Thyroid gland (tissue), 4 donors: ENCODE measurements at regions not wholly inside any gene's neighbourhood (a gene's known extent, or its start where the extent isn't known, plus 50 kb on each side); places are given as distances from the start of the nearest gene placed in this dataset.

ENCODE experiments used
- DNase-seq, 2 donors: peaks; one replicate each; pipeline ENCODE4 v3.0.0-alpha.2; 2019
- H3K27ac ChIP-seq, 3 donors: fragments of 200-600 bp; sonication (generic); 1 replicate in 2 of 3; 2 replicates in 1 of 3; pipeline ENCODE4 v1.5.1; 2016 to 2019; ENCODE audit warnings: mild to moderate bottlenecking in 1 of 3, moderate library complexity in 1 of 3
- H3K27me3 ChIP-seq: fragments of 200-600 bp; sonication (generic); one replicate; pipeline ENCODE4 v1.5.1; 2019
- H3K36me3 ChIP-seq, 2 donors: fragments of 200-600 bp; sonication (generic); one replicate each; pipeline ENCODE4 v1.5.1; 2016 to 2019
- H3K4me1 ChIP-seq, 2 donors: fragments of 200-600 bp; sonication (generic); one replicate each; pipeline ENCODE4 v1.5.1; 2017 to 2019
- H3K4me3 ChIP-seq, 3 donors: fragments of 200-600 bp; sonication (generic); replicated peaks in 1 of 3; 1 replicate in 2 of 3; 2 replicates in 1 of 3; pipeline ENCODE4 v1.5.1; 2016; ENCODE audit warnings: mild to moderate bottlenecking in 1 of 3
- H3K9me3 ChIP-seq: fragments of 200-600 bp; sonication (generic); one replicate; pipeline ENCODE4 v1.5.1; 2017
- CTCF ChIP-seq, 6 experiments: fragments of 200-600 bp in 3 of 6; fragments of 450-650 bp in 3 of 6; sonication (generic) in 3 of 6; IDR thresholded peaks; one replicate each; pipeline ENCODE4 v1.5.1; 2016 to 2019; ENCODE audit warnings: antibody characterized with exemption in 6 of 6, mild to moderate bottlenecking in 2 of 6, inconsistent platforms in 1 of 6, moderate library complexity in 1 of 6
- POLR2A ChIP-seq, 2 donors: fragments of 450-650 bp; IDR thresholded peaks; one replicate each; pipeline ENCODE4 v1.6.1; 2017; ENCODE audit warnings: antibody characterized with exemption in 2 of 2, mild to moderate bottlenecking in 2 of 2, moderate library complexity in 1 of 2
- WGBS, 2 donors: methylation state at CpG; one replicate each; pipeline ENCODE4 v1.1.5; 2017; 5-methylcytosine and 5-hydroxymethylcytosine counted together
- intact Hi-C: fragments of 100-400 bp; cut with DNase I; formaldehyde crosslinking; loops from one replicate; pipeline ENCODE4 v1.15.1; 2023

- no peak for DNase-seq
- H3K27me3 ChIP-seq, result no peaks in the 10 kb centered on the region
- TF ChIP-seq POLR2A (IDR thresholded peaks at IDR 0.05) (no peak), CTCF (IDR thresholded peaks at IDR 0.05) (no peak)
- H3K4me1 ChIP-seq, result no peaks in the 10 kb centered on the region
- no peaks in the 10 kb centered on the region for H3K36me3 ChIP-seq
- no peak overlapping the region for H3K27ac ChIP-seq
- WGBS, 2 donors, result 61 to 70% methylated on average over 2 of the region's 2 CpGs
- no peaks in the 10 kb centered on the region for H3K9me3 ChIP-seq
- intact Hi-C loops, result no loop called here
- H3K4me3 ChIP-seq, result no peak overlapping the region
Measured at GRCh38 chr4:104890598-104891275, 255.9 kb upstream of the TET2 start.

GRCh38 chr4:104896660-104897645 lies 249.7 kb upstream of the TET2 start:
- intact Hi-C loops, result no loop called here
- Histone ChIP-seq H3K27me3 (no peaks in the 10 kb centered on the region), H3K9me3 (no peaks in the 10 kb centered on the region), H3K27ac (no peak overlapping the region), H3K4me1 (no peaks in the 10 kb centered on the region), H3K36me3 (no peaks in the 10 kb centered on the region), H3K4me3 (no peak overlapping the region)
- TF ChIP-seq POLR2A (IDR thresholded peaks at IDR 0.05) (no peak), CTCF (IDR thresholded peaks at IDR 0.05) (no peak)
- 34 to 38% methylated on average over 2 of the region's 2 CpGs for WGBS, 2 donors
- peak in 1 of 2 donors; percentile 14 for DNase-seq

- H3K9me3 ChIP-seq, result no peaks in the 10 kb centered on the region
- no peaks in the 10 kb centered on the region for H3K27me3 ChIP-seq
- H3K27ac ChIP-seq, result no peak overlapping the region
- H3K4me3 ChIP-seq, result no peak overlapping the region
- H3K4me1 ChIP-seq, result no peaks in the 10 kb centered on the region
- no peaks in the 10 kb centered on the region for H3K36me3 ChIP-seq
- intact Hi-C loops, result no loop called here
- no peak for DNase-seq
- 93% methylated on average over 4 of the region's 4 CpGs for WGBS, 2 donors
- TF ChIP-seq POLR2A (IDR thresholded peaks at IDR 0.05), result no peak
- no peak for TF ChIP-seq CTCF (IDR thresholded peaks at IDR 0.05)
Measured at GRCh38 chr4:104899863-104900262, 246.8 kb upstream of the TET2 start.

- no peak for TF ChIP-seq CTCF (IDR thresholded peaks at IDR 0.05)
- no peak for TF ChIP-seq POLR2A (IDR thresholded peaks at IDR 0.05)
- H3K27me3 ChIP-seq, result no peaks in the 10 kb centered on the region
- peak in 1 of 2 donors; percentile 11 for DNase-seq
- H3K9me3 ChIP-seq, result no peaks in the 10 kb centered on the region
- no peaks in the 10 kb centered on the region for H3K36me3 ChIP-seq
- no peak overlapping the region for H3K4me3 ChIP-seq
- intact Hi-C loops, result no loop called here
- 32 to 38% methylated on average over 3 of the region's 3 CpGs for WGBS, 2 donors
- no peak overlapping the region for H3K27ac ChIP-seq
- no peaks in the 10 kb centered on the region for H3K4me1 ChIP-seq
Measured at GRCh38 chr4:104901438-104901837, 245.2 kb upstream of the TET2 start.
